CD4-positive, alpha-beta T cell treated with Interleukin-2 at 100 ng/mL for 4 hours (primary cell): ENCODE measurements at regions not wholly inside any gene's neighbourhood (a gene's known extent, or its start where the extent isn't known, plus 50 kb on each side); places are given as distances from the start of the nearest gene placed in this dataset.
"Not testable (repeated sequence)": the region's sequence is repeated elsewhere in the genome, so short reads cannot be mapped to it uniquely, and the experiment has no call there.

Source experiments
- DNase-seq: peaks from one replicate; pipeline ENCODE4 v3.0.0-alpha.2; 2020; ENCODE audit warnings: low spot score

- DNase-seq = no peak
These were observed 193.2 kb downstream of the C1orf94 start for GRCh38 chr1:34369701-34370455.

DNA sequence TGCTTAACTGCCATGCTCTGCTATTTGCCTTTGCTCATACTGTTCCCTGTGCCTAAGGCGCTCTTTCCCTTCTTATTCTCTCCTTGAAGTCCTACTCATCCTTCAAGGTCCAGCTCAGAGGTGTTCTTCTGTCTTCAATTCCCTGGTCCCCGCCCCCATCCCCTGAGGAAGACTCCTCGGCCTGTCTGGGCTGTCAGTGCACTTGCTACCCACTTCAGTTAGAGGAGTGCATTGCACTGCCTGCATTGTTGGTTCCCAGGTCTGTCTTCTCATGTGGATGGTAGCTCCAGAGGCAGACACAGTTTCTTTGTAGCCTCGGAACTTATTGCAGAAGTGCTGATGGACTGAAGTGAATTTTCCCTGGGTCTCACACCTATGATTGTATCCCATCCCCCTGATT lies 194.0 kb downstream of the C1orf94 start:
- no peak for DNase-seq

- DNase-seq = not testable (repeated sequence)
These were observed 194.5 kb downstream of the C1orf94 start for GRCh38 chr1:34371179-34371578.

- DNase-seq = no peak
These were observed 195.3 kb downstream of the C1orf94 start for GRCh38 chr1:34371829-34372532.

- DNase-seq = no peak
These were observed 196.2 kb downstream of the C1orf94 start for GRCh38 chr1:34372891-34373290.

GRCh38 chr1:34373912-34374311 lies 197.2 kb downstream of the C1orf94 start:
- DNase-seq = no peak

- no peak for DNase-seq
These were observed 199.8 kb downstream of the C1orf94 start for GRCh38 chr1:34376531-34376930.

- DNase-seq = no peak
These were observed 202.5 kb downstream of the C1orf94 start for GRCh38 chr1:34378968-34379856.

- no peak for DNase-seq
These were observed 203.2 kb downstream of the C1orf94 start for GRCh38 chr1:34379911-34380310.

DNA sequence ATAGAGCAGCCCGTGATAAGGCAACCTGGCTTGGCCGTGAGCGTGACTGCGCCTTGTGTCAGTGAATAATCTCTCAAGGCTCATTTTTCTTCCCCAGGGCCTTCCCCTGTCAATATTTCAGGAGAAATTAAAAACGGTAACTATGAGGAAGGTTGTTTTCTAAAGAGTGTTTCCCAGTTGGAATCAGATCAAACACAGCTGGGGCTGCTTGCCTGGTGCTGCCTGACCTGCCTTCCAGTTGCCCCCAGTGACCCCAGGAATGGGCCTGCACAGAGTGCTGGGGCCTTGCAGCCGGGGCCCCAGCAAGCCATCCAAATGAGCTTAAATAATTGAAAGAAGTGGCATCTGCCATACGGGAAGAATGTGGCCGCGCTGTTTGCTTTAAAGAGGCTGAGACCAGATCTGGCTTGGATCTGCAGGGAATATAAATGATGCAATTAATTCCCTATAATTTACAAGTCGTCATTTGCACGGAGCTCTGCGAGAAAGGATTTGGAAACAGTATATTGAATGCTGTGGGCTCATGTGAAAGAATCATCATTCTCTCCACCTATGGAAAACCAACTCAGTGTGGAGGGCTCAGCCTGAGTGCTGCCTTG lies 203.9 kb downstream of the C1orf94 start:
- DNase-seq = no peak

DNA sequence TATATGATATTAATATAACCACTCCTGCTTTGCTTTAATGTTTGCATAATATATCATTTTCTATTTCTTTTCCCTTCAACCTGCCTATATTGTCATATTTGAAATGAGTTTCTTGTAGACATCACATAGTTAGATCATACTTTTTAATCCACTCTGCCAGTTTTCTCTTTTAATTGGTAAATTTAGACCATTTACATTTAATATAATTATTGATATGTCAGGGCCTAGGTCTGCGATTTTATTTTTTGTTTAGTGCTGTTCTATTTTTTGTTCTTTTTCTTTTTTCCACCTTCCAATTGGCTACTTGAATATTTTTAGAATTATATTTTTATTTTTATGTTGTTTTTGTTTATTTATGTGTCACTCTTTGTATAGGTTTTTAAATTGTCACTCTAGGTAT lies 213.3 kb downstream of the C1orf94 start:
- no peak for DNase-seq

DNA sequence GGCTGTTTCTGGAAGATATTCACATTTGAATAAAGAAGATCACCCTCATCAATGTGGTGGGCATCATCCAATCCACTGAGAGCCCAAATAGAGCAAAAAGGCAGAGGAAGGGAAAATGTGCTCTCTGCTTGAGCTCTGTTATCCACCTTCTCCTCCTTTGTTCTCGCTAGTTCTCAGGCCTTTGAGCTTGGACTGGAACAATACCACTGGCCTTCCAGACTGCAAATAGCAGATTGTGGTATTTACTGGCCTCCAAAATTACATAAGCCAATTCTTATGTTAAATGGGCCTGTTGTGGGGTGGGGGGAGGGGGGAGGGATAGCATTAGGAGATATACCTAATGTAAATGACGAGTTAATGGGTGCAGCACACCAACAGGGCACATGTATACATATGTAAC lies 219.3 kb downstream of the C1orf94 start:
- DNase-seq = no peak

DNA sequence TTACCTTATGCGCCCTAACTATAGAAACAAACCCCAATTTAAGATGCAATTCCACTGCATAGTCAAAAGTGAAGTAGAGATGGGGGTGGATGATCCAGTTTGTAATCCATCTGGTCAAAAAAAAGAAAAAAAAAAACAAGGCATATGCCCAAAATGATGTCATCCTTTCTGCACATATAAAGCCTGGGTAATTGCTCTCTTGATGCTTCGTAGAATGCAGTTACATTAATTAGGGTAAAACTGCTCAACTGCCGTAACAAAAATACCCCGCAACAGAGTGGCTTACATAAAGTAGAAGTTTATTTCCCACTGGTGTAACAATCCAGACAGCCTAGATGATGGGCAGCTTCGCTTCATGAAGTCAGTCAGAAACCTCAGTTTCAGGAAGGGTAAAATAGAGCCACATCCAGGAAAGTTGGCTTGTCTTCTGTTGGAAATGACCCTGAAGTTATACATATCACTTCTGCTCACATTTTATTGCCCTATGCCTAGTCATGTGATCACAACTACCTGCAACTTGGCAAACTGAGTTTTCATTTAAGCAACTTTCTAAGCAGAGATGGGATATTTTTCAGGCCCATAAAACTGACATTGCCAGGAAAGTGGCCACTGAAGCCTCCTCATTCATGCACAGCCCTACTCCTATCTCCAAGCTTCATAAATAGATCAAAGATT lies 221.7 kb downstream of the C1orf94 start:
- DNase-seq = no peak

GRCh38 chr1:34398916-34399275 lies 222.2 kb downstream of the C1orf94 start:
- DNase-seq = no peak

DNA sequence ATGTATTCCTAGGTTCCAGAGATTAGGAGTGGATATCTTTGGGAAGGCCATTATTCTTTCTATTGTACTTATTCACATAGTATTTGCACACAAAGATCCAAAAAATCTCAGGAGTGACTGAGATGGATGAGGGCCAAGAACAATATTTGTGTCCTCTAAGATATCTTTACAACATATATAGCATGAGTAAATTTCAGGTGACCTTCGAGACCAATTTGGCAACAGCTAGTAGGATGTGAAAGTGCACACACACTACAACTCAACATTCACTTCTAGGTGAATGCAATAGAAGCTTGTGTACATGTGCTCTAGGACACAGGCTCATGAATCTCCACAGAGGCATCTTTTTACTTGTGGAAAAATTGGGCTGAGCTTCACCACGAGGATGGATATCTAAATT lies 224.0 kb downstream of the C1orf94 start:
- DNase-seq = no peak

GRCh38 chr1:34403156-34403555 lies 226.4 kb downstream of the C1orf94 start:
- no peak for DNase-seq

DNA sequence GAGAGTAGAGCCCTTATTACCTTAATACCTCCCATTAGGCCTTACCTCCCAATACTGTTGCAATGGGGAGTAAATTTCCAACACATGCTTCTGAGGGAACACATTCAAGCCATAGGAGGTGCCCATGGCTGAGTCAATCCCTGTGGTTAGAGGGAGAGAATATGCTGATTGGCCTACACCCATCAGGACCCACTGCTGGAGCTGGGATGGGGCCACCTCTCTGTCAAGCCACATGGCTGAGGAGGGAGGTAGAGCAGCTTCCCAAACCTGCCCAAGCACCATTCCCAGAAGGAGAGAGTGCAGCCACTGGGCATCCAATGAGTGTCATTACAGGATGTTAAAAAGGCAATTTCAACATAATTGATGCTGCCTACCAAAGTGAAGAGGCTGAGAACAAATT lies 228.1 kb downstream of the C1orf94 start:
- no peak for DNase-seq

DNA sequence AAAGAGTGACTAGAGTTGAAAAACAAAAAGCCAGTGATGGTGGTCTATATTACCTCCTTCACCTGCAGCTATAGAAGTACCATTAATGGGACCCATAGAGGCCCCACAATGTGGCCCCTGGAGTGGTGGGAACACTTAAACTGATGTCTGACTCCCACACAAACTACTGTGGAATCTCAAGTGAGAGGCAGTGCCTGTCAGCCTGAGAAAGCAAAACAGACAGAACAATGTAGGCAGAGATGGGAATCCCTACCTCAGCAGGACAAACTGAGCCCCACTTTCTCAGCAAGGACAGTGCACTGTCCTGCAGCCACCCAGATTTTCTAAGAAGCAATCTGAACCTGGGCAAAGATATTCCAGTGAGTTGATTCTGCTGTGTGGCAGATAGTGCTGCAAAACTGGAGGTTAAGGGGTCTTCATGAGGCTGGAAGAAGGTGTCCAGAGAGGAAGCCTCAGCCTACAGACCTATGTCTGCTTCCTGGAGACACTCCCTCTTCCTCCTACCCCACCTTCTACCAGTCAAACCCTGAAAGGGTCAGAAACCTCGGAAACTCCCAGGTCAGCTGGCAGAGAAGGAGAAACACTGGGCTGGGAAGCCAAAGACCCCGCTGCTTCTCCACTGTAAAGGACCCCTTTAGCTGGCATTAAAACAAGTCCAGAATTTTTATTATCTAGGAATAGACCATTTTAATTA lies 228.7 kb downstream of the C1orf94 start:
- no peak for DNase-seq

DNA sequence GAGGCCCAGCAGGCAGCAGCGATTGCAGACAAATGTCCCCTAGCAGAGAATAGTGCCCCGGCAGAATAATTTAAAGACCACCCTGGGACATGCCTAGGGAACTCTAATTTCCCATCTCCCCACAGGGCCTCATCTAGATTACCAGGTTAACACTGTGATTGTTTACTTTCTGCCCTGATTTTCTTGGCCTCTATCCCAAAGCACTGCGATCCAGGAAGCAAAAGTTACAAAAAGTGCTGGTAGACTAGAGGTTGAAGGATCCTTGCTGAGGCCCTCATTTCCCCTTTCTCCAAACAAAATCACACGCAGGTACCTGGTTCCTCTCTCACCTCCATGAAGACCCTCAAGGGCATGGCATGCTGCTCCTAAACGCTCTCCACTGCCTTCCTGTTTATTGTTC lies 229.7 kb downstream of the C1orf94 start:
- no peak for DNase-seq

DNA sequence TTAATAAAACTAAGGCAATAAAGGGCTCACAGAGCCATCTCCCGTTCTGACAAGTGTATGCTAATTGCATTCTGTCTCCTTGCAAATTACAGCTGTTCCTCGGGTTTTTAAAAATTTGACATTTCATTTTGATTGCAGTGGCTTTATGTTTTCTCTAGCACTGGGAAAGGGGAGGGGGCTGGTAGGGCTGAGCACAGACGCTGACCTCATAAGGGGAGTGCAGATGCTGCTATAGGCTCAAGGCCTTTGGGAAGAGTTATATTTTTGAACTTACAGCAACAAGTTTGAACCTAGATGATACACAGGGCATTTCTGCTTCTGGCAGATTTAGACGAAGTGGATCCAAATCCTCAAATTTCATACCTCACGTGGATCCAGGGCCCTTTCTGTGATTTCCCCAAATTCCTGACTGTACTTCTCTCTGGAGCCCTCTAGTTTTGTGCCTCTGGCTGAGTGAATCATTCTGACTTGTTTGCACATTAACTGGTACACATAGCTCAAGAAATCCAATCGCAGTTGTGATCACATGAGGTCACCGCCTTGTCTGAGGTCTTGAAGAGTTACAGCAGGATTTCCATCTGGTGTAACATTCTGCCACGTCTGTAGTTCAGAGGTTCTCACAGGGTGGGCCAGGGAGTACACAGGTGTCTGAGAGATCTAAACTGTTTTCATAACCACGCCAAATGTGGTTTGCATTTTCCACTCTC lies 230.3 kb downstream of the C1orf94 start:
- DNase-seq = no peak

DNA sequence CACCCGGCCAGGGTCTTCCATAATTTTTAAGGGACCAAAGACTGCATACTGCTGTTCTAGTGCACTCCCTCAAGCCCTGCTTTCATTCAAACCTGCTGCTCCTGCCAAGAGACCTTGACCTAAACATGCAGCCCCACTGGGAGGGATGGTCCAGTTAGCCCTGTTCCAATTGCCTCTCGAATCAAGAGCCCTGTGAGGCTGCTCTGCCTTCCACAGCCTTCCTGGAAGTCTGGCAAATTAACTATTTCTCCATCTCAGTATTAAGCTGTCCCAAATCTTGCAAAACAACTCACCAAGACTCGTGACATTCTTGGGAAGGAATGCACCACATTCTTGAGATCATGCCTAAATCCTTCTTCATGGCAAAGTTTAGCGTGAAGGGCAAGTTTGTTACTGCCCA lies 231.3 kb downstream of the C1orf94 start:
- DNase-seq = no peak
